B cell (primary cell): ENCODE measurements at regions not wholly inside any gene's neighbourhood (a gene's known extent, or its start where the extent isn't known, plus 50 kb on each side); places are given as distances from the start of the nearest gene placed in this dataset.

Source experiments
- ATAC-seq: fragments of 200-7000 bp; cut with Tn5 transposase; one replicate; pipeline ENCODE4 v1.10.0; 2021; ENCODE audit warnings: low read depth, mild to moderate bottlenecking, moderate number of reproducible peaks, moderate library complexity
- CTCF ChIA-PET: fragments of 350-600 bp; sonication (Branson Sonifier 250); formaldehyde crosslinking; loops from one replicate; lab custom pipeline; 2021; ENCODE audit warnings: antibody characterized with exemption, inconsistent platforms; lab: Charles Lee
- POLR2A ChIA-PET: fragments of 350-600 bp; sonication (Branson Sonifier 250); formaldehyde crosslinking; loops from one replicate; lab custom pipeline; 2021; ENCODE audit warnings: antibody characterized with exemption; lab: Charles Lee
- DNase-seq: peaks from one replicate; pipeline ENCODE4 v3.0.0; 2013
- H2AFZ ChIP-seq: 2 replicates; pipeline ENCODE4 v1.6.1; 2012; ENCODE audit warnings: mild to moderate bottlenecking, low read depth, low read length; ENCODE audit not compliant: insufficient read depth, poor library complexity, severe bottlenecking
- H3K27ac ChIP-seq, 2 donors: 1 replicate in 1 of 2; 2 replicates in 1 of 2; pipeline ENCODE4 v1.5.1; 2012 to 2013; ENCODE audit warnings: low read length in 2 of 2, mild to moderate bottlenecking in 2 of 2, moderate library complexity in 1 of 2
- H3K27me3 ChIP-seq, 4 experiments: fragments of 200-600 bp in 1 of 4; sonication (generic) in 1 of 4; replicated peaks in 1 of 4; 1 replicate in 2 of 4; 2 replicates in 2 of 4; pipeline versions ENCODE4 v1.6.1 to v1.7.0; 2013 to 2016; ENCODE audit warnings: low read length in 3 of 4, mild to moderate bottlenecking in 2 of 4, mixed read lengths in 1 of 4, moderate library complexity in 1 of 4; ENCODE audit not compliant: insufficient read depth in 4 of 4, control insufficient read depth in 3 of 4; ENCODE audit errors: control extremely low read depth in 1 of 4
- H3K36me3 ChIP-seq, 2 experiments: replicated peaks in 1 of 2; 1 replicate in 1 of 2; 2 replicates in 1 of 2; pipeline versions ENCODE4 v1.6.1 to v1.7.1; 2013; ENCODE audit warnings: low read length in 1 of 2; ENCODE audit not compliant: insufficient read depth in 2 of 2, control insufficient read depth in 1 of 2; ENCODE audit errors: control extremely low read depth in 1 of 2, extremely low read depth in 1 of 2
- H3K4me1 ChIP-seq, 2 donors: fragments of 200-600 bp in 1 of 2; sonication (generic) in 1 of 2; 1 replicate in 1 of 2; 2 replicates in 1 of 2; pipeline versions ENCODE4 v1.5.1 to v1.6.1; 2013 to 2017; ENCODE audit warnings: low read length in 2 of 2; ENCODE audit not compliant: control insufficient read depth in 2 of 2, insufficient read depth in 2 of 2
- H3K4me2 ChIP-seq: replicated peaks from 2 replicates; pipeline ENCODE3; 2012; ENCODE audit warnings: mild to moderate bottlenecking, low read depth, low read length; ENCODE audit not compliant: poor library complexity, severe bottlenecking
- H3K4me3 ChIP-seq, 5 experiments: fragments of 200-600 bp in 1 of 5; sonication (generic) in 1 of 5; 1 replicate in 3 of 5; 2 replicates in 2 of 5; pipeline versions ENCODE4 v1.5.1 to v1.7.0; 2011 to 2016; ENCODE audit warnings: low read length in 4 of 5, mild to moderate bottlenecking in 4 of 5, low read depth in 2 of 5, control low read depth in 1 of 5, moderate library complexity in 1 of 5; ENCODE audit not compliant: insufficient read depth in 1 of 5; ENCODE audit errors: control extremely low read depth in 1 of 5, extremely low read depth in 1 of 5
- H3K79me2 ChIP-seq: fragments of 200-600 bp; sonication (generic); one replicate; pipeline ENCODE4 v1.6.0; 2016; ENCODE audit warnings: low read length; ENCODE audit not compliant: control insufficient read depth, insufficient read depth
- H3K9ac ChIP-seq: fragments of 200-600 bp; sonication (generic); 2 replicates; pipeline ENCODE4 v1.6.1; 2017; ENCODE audit warnings: mild to moderate bottlenecking, low read length, moderate library complexity
- H3K9me3 ChIP-seq, 3 donors: one replicate each; pipeline versions ENCODE4 v1.6.1 to v1.7.1; 2013; ENCODE audit warnings: low read length in 2 of 3; ENCODE audit not compliant: control insufficient read depth in 2 of 3, insufficient read depth in 1 of 3; ENCODE audit errors: control extremely low read depth in 1 of 3
- H4K20me1 ChIP-seq: 2 replicates; pipeline ENCODE4 v1.6.0; 2012; ENCODE audit warnings: mild to moderate bottlenecking, low read length; ENCODE audit not compliant: insufficient read depth, control insufficient read depth, poor library complexity, severe bottlenecking
- H3K27ac Mint-ChIP-seq: one replicate; pipeline ENCODE4 v1.8.0; 2021; ENCODE audit warnings: mixed read lengths
- H3K27me3 Mint-ChIP-seq: one replicate; pipeline ENCODE4 v1.8.0; 2021; ENCODE audit warnings: mixed read lengths
- H3K4me1 Mint-ChIP-seq: one replicate; pipeline ENCODE4 v1.8.0; 2021; ENCODE audit warnings: mixed read lengths
- H3K4me3 Mint-ChIP-seq: one replicate; pipeline ENCODE4 v1.8.0; 2021; ENCODE audit warnings: mixed read lengths
- H3K9me3 Mint-ChIP-seq: one replicate; pipeline ENCODE4 v1.8.0; 2022; ENCODE audit warnings: mixed read lengths; ENCODE audit not compliant: insufficient read depth
- CTCF ChIP-seq: fragments of 200-600 bp; IDR thresholded peaks from one replicate; pipeline ENCODE4 v1.8.0; 2022; ENCODE audit warnings: antibody characterized with exemption, mild to moderate bottlenecking
- EZH2 ChIP-seq: IDR thresholded peaks from 2 replicates; pipeline ENCODE4 v1.6.1; 2012; ENCODE audit warnings: borderline replicate concordance, low read depth, mild to moderate bottlenecking, moderate library complexity, low read length; ENCODE audit not compliant: insufficient read depth, poor library complexity, severe bottlenecking
- WGBS: methylation state at CpG from one replicate; pipeline ENCODE4 v1.1.5; 2013; ENCODE audit warnings: missing lambda C conversion rate; ENCODE audit not compliant: insufficient coverage; 5-methylcytosine and 5-hydroxymethylcytosine counted together
- intact Hi-C: fragments of 100-400 bp; cut with micrococcal nuclease; formaldehyde crosslinking; loops from one replicate; pipeline ENCODE4 v1.10.0; 2022

GRCh38 chr21:16117851-16118590 is 388.2 kb downstream of the USP25 start:
- Histone ChIP-seq H3K4me2 (no peak overlapping the region), H3K27ac (no peak overlapping the region), H3K79me2 (no peaks in the 10 kb centered on the region), H3K36me3 (no peaks in the 10 kb centered on the region), H3K9ac (no peak overlapping the region), H2AFZ (no peak overlapping the region), H4K20me1 (no peaks in the 10 kb centered on the region), H3K27me3 (no peaks in the 10 kb centered on the region), H3K4me1 (no peaks in the 10 kb centered on the region), H3K9me3 (peaks cover 0 to 3% (median 0%) of the 10 kb centered on the region in 3 donors), H3K4me3 (no peak overlapping the region)
- ChIA-PET CTCF (no interaction called here), POLR2A (no interaction called here)
- no peaks in the 10 kb centered on the region for H3K9me3 Mint-ChIP-seq
- intact Hi-C loops, result no loop called here
- H3K27ac Mint-ChIP-seq, result no peak overlapping the region
- no peaks in the 10 kb centered on the region for H3K27me3 Mint-ChIP-seq
- WGBS, result 92% methylated on average over 2 of the region's 8 CpGs
- ATAC-seq, result no peak
- TF ChIP-seq EZH2, result no peak
- TF ChIP-seq CTCF, result no peak
- no peaks in the 10 kb centered on the region for H3K4me1 Mint-ChIP-seq
- no peak for DNase-seq
- no peak overlapping the region for H3K4me3 Mint-ChIP-seq

- Histone ChIP-seq H4K20me1 (no peaks in the 10 kb centered on the region), H3K79me2 (no peaks in the 10 kb centered on the region), H3K9me3 (no peaks in the 10 kb centered on the region), H3K4me2 (no peak overlapping the region), H3K36me3 (no peaks in the 10 kb centered on the region), H3K4me3 (no peak overlapping the region), H3K27ac (no peak overlapping the region), H3K4me1 (no peaks in the 10 kb centered on the region), H3K27me3 (no peaks in the 10 kb centered on the region), H3K9ac (no peak overlapping the region), H2AFZ (no peak overlapping the region)
- intact Hi-C loops, result no loop called here
- ATAC-seq (no peak), DNase-seq (no peak)
- POLR2A ChIA-PET, result no interaction called here
- no peak overlapping the region for H3K4me3 Mint-ChIP-seq
- H3K27ac Mint-ChIP-seq, result no peak overlapping the region
- TF ChIP-seq EZH2 (no peak), CTCF (no peak)
- no peaks in the 10 kb centered on the region for H3K27me3 Mint-ChIP-seq
- CTCF ChIA-PET, result no interaction called here
- 100% methylated on average over 1 of the region's 5 CpGs for WGBS
- H3K9me3 Mint-ChIP-seq, result peaks cover 2% of the 10 kb centered on the region
- H3K4me1 Mint-ChIP-seq, result no peaks in the 10 kb centered on the region
Observed at GRCh38 chr21:16124378-16125138, 394.8 kb downstream of the USP25 start.
